Sigmoid colon (tissue), 6 donors: ENCODE measurements at regions not wholly inside any gene's neighbourhood (a gene's known extent, or its start where the extent isn't known, plus 50 kb on each side); places are given as distances from the start of the nearest gene placed in this dataset.

Source experiments
- DNase-seq: peaks from one replicate; pipeline ENCODE4 v3.0.0-alpha.2; 2019
- H3K27ac ChIP-seq, 4 donors: fragments of 200-600 bp; sonication (generic); one replicate each; pipeline ENCODE4 v1.5.1; 2016 to 2019; ENCODE audit warnings: mild to moderate bottlenecking in 1 of 4
- H3K27me3 ChIP-seq, 3 donors: fragments of 200-600 bp; sonication (generic); one replicate each; pipeline ENCODE4 v1.5.1; 2019; ENCODE audit warnings: mild to moderate bottlenecking in 1 of 3
- H3K36me3 ChIP-seq, 4 donors: fragments of 200-600 bp; sonication (generic); one replicate each; pipeline ENCODE4 v1.5.1; 2016 to 2019
- H3K4me1 ChIP-seq, 4 donors: fragments of 200-600 bp; sonication (generic); one replicate each; pipeline ENCODE4 v1.5.1; 2017 to 2019
- H3K4me3 ChIP-seq, 4 donors: fragments of 200-600 bp; sonication (generic); one replicate each; pipeline ENCODE4 v1.5.1; 2017 to 2019; ENCODE audit warnings: mild to moderate bottlenecking in 2 of 4, moderate library complexity in 1 of 4
- H3K9me3 ChIP-seq, 4 donors: fragments of 200-600 bp in 3 of 4; sonication (generic) in 3 of 4; one replicate each; pipeline versions ENCODE4 v1.5.1 to v1.6.1; 2013 to 2019
- EP300 ChIP-seq, 4 donors: sonication (generic); formaldehyde crosslinking; IDR thresholded peaks; one replicate each; pipeline ENCODE4 v1.6.1; 2017; ENCODE audit warnings: antibody characterized with exemption in 4 of 4
- POLR2A ChIP-seq, 2 donors: fragments of 450-650 bp; IDR thresholded peaks; one replicate each; pipeline ENCODE4 v1.6.1; 2016; ENCODE audit warnings: antibody characterized with exemption in 2 of 2, mild to moderate bottlenecking in 2 of 2, moderate library complexity in 2 of 2
- POLR2AphosphoS5 ChIP-seq, 4 donors: sonication (generic); formaldehyde crosslinking; IDR thresholded peaks; one replicate each; pipeline ENCODE4 v1.6.1; 2017; ENCODE audit warnings: antibody characterized with exemption in 4 of 4
- WGBS, 2 donors: extraction: QIAGEN DNeasy Blood & Tissue Kit; methylation state at CpG; one replicate each; pipeline ENCODE4 v1.1.7; 2013; 5-methylcytosine and 5-hydroxymethylcytosine counted together
- intact Hi-C: fragments of 100-400 bp; cut with DNase I; formaldehyde crosslinking; loops from one replicate; pipeline ENCODE4 v1.15.1; 2023
- TF ChIP-seq, protein P1 (sequence below), 4 experiments: fragments of 450-650 bp in 3 of 4; fragments of 200-600 bp in 1 of 4; IDR thresholded peaks; one replicate each; pipeline ENCODE4 v1.5.1; 2016 to 2019; ENCODE audit warnings: antibody characterized with exemption in 4 of 4, mild to moderate bottlenecking in 3 of 4, moderate library complexity in 2 of 4
- donor health status: healthy with polysubstance abuse.
- donor health status: healthy.

- no peak for DNase-seq
- intact Hi-C loops = no loop called here
- no peaks in the 10 kb centered on the region for H3K9me3 ChIP-seq
- no peak overlapping the region for H3K27ac ChIP-seq
- no peaks in the 10 kb centered on the region for H3K4me1 ChIP-seq
- WGBS, 2 donors = 15 to 37% methylated on average over 3 of the region's 3 CpGs
- no peaks in the 10 kb centered on the region for H3K36me3 ChIP-seq
- no peak overlapping the region for H3K4me3 ChIP-seq
- no peak for TF ChIP-seq POLR2A (IDR thresholded peaks at IDR 0.05)
- TF ChIP-seq POLR2AphosphoS5 (IDR thresholded peaks at IDR 0.05) = no peak
- no peak for TF ChIP-seq EP300 (IDR thresholded peaks at IDR 0.05)
- TF ChIP-seq, protein P1, sequence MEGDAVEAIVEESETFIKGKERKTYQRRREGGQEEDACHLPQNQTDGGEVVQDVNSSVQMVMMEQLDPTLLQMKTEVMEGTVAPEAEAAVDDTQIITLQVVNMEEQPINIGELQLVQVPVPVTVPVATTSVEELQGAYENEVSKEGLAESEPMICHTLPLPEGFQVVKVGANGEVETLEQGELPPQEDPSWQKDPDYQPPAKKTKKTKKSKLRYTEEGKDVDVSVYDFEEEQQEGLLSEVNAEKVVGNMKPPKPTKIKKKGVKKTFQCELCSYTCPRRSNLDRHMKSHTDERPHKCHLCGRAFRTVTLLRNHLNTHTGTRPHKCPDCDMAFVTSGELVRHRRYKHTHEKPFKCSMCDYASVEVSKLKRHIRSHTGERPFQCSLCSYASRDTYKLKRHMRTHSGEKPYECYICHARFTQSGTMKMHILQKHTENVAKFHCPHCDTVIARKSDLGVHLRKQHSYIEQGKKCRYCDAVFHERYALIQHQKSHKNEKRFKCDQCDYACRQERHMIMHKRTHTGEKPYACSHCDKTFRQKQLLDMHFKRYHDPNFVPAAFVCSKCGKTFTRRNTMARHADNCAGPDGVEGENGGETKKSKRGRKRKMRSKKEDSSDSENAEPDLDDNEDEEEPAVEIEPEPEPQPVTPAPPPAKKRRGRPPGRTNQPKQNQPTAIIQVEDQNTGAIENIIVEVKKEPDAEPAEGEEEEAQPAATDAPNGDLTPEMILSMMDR (IDR thresholded peaks at IDR 0.05) = no peak
- H3K27me3 ChIP-seq = no peaks in the 10 kb centered on the region
Observed at GRCh38 chr2:128941751-128942150, 623.1 kb upstream of the HS6ST1 start.

DNA sequence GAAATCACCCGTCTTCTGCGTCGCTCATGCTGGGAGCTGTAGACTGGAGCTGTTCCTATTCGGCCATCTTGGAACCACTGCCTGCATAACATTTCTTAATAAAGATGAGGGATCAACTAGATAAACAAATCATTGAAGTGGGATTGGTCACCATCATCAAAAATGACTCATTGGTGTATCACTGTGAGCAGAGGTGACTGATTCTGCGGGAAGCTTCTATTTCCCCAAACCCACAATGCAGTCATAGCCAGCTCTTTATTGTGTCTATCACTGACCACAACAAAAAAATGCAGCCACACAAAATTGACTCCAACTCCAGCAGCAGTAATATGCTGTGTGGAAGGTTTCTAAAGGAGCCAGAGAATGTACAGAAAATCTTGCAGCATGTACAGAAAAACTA is 630.7 kb upstream of the HS6ST1 start:
- Histone ChIP-seq H3K4me3 (no peak overlapping the region), H3K9me3 (peaks cover 0 to 3% (median 1%) of the 10 kb centered on the region in 4 donors), H3K4me1 (peaks cover 0 to 6% (median 0%) of the 10 kb centered on the region in 4 donors), H3K27ac (no peak overlapping the region), H3K36me3 (no peaks in the 10 kb centered on the region), H3K27me3 (no peaks in the 10 kb centered on the region)
- TF ChIP-seq, protein P1 (IDR thresholded peaks at IDR 0.05) = no peak
- TF ChIP-seq POLR2A (IDR thresholded peaks at IDR 0.05) (no peak), POLR2AphosphoS5 (IDR thresholded peaks at IDR 0.05) (no peak), EP300 (IDR thresholded peaks at IDR 0.05) (no peak)
- 94 to 95% methylated on average over 5 of the region's 5 CpGs for WGBS, 2 donors
- intact Hi-C loops = no loop called here
- DNase-seq = no peak

- Histone ChIP-seq H3K9me3 (peaks cover 0 to 3% (median 1%) of the 10 kb centered on the region in 4 donors), H3K27me3 (no peaks in the 10 kb centered on the region), H3K4me3 (no peak overlapping the region), H3K4me1 (peaks cover 0 to 6% (median 0%) of the 10 kb centered on the region in 4 donors), H3K36me3 (no peaks in the 10 kb centered on the region), H3K27ac (no peak overlapping the region)
- WGBS, 2 donors = 54 to 77% methylated on average over 4 of the region's 4 CpGs
- DNase-seq = no peak
- intact Hi-C loops = no loop called here
- TF ChIP-seq, protein P1 (IDR thresholded peaks at IDR 0.05) = no peak
- TF ChIP-seq EP300 (IDR thresholded peaks at IDR 0.05) = no peak
- TF ChIP-seq POLR2A (IDR thresholded peaks at IDR 0.05) = no peak
- TF ChIP-seq POLR2AphosphoS5 (IDR thresholded peaks at IDR 0.05) = no peak
Observed at GRCh38 chr2:128950758-128951157, 632.1 kb upstream of the HS6ST1 start.

DNA sequence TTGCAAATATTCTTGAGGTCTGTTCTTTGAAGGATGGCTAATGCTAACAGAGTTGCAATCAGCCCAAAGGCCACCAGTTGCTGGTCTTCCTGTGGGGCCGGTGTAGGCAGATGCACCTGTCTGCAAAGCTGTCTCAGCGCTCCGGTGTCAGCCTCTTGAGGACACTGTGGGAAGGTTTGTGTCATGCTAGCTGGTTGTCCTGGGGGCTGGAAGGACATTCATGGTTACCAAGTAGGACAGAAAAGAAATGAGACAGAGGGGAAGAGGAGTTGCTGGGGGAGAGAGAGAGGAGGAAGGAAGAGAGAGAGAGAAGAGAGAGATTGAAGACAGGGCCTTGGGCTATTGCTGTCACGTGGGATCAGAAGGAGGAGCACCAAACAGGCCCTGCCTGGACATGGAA is 639.6 kb upstream of the HS6ST1 start:
- WGBS, 2 donors = 86 to 87% methylated on average over 4 of the region's 4 CpGs
- intact Hi-C loops = no loop called here
- Histone ChIP-seq H3K9me3 (peaks cover 0 to 17% (median 4%) of the 10 kb centered on the region in 4 donors), H3K4me1 (peaks cover 0 to 6% (median 0%) of the 10 kb centered on the region in 4 donors), H3K36me3 (no peaks in the 10 kb centered on the region), H3K4me3 (no peak overlapping the region), H3K27me3 (no peaks in the 10 kb centered on the region), H3K27ac (no peak overlapping the region)
- TF ChIP-seq EP300 (IDR thresholded peaks at IDR 0.05) (no peak), POLR2A (IDR thresholded peaks at IDR 0.05) (no peak), POLR2AphosphoS5 (IDR thresholded peaks at IDR 0.05) (no peak)
- TF ChIP-seq, protein P1 (IDR thresholded peaks at IDR 0.05) = no peak
- no peak for DNase-seq

DNA sequence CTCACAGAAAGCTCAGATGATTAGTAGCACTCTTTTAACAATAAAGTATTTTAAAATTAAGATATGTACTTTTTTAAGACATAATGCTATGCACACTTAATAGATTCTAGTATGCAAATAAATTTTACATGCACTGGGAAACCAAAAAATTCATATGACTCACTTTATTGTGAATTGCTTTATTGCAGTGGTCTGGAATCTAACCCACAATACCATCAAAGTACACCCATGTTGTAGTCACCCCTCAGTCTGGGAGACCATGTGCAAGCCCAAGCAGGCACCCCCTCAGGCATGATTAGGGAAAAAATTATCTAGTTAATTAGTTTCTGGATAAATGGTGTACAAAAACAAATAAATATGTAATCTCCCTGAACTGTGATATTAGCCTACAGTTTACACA is 649.0 kb upstream of the HS6ST1 start:
- no peak overlapping the region for H3K4me3 ChIP-seq
- H3K36me3 ChIP-seq = no peaks in the 10 kb centered on the region
- intact Hi-C loops = no loop called here
- peaks cover 0 to 5% (median 0%) of the 10 kb centered on the region in 4 donors for H3K9me3 ChIP-seq
- TF ChIP-seq, protein P1 (IDR thresholded peaks at IDR 0.05) = no peak
- TF ChIP-seq EP300 (IDR thresholded peaks at IDR 0.05) = no peak
- no peak for TF ChIP-seq POLR2A (IDR thresholded peaks at IDR 0.05)
- no peak for TF ChIP-seq POLR2AphosphoS5 (IDR thresholded peaks at IDR 0.05)
- DNase-seq = no peak
- H3K27me3 ChIP-seq = no peaks in the 10 kb centered on the region
- H3K4me1 ChIP-seq = no peaks in the 10 kb centered on the region
- no peak overlapping the region for H3K27ac ChIP-seq
